GM21390 (cell line): ENCODE measurements at regions not wholly inside any gene's neighbourhood (a gene's known extent, or its start where the extent isn't known, plus 50 kb on each side); places are given as distances from the start of the nearest gene placed in this dataset.
"Not testable (repeated sequence)": the region's sequence is repeated elsewhere in the genome, so short reads cannot be mapped to it uniquely, and the experiment has no call there.

Source experiments
- ATAC-seq: cut with Tn5 transposase; IDR thresholded peaks from one replicate; pipeline ENCODE4 v1.9.1; 2021; ENCODE audit not compliant: unreplicated experiment

DNA sequence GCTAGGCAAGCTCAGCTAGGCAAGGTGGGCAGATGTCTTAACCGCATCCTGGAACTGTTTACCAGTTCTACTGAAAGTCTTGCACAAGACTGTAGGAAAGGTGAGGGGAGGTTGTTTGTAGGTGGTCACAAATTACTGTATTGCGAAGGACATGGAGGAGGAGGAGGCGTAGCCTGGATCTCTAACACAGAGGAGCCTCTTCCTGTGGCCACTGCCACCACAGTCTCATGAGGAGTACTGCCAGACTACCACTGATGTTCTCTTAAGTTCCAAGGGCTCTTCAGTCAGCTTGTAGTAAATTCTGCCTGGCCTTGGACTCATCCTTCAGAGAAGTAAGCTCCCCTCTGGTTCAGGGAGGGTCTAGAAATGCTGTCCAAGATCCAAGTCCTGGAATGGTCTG is 258.6 kb downstream of the FAT4 start:
- ATAC-seq, result no peak

DNA sequence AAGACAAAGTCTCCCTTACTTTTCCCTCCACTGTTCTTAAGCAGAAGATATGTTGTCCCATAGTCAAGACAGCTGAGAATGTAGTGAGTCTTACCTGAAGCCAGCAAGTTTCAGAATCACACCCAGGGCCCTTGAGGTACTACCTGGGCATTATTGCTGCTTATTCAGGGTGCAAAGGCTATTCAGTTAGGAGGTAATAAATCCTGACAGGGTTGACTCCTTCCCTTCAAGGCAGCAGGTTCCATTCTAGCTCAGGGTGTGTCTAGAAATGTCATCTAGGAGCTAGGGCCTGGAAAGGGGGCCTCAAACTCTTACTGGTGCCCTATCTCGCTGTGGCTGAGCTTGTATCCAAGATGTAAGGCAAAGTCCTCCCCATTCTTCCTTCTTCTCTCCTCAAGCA is 259.0 kb downstream of the FAT4 start:
- no peak for ATAC-seq

DNA sequence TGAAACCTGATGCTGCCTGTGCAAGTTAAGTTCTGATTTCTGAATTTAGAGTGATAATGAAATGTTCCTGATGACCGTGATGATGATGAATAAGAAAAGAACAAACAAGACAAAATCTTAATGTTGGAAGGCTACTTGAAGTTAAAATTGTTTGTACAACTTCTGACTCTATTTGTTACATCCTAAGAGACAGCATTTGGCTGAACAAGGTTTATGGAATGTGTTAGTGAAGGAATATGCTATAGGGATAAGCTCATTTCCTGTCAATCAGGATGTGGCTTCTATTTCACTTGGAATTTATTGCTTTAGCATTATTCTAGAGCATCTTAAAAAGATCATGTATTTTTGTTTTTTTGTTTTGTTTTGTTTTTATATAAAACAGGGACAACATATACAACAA is 267.5 kb downstream of the FAT4 start:
- no peak for ATAC-seq

DNA sequence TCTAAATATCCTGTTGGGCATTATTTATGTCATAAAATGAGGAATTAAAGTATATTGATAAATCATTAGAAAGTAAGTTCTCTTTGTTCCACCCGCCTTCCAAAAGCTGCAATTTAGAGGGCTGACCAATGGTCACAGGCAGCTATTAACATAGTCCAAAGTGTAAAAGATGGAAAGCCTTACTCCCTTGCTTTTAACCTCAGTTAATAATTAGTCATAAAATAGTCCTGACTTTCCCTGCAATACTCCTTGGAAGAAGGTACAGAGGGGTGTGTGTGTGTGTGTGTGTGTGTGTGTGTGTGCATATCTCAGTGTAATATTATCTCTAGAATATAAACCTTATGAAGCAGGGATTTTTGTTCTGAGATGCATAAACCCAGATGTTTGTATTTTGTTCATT is 275.4 kb downstream of the FAT4 start:
- ATAC-seq, result no peak

DNA sequence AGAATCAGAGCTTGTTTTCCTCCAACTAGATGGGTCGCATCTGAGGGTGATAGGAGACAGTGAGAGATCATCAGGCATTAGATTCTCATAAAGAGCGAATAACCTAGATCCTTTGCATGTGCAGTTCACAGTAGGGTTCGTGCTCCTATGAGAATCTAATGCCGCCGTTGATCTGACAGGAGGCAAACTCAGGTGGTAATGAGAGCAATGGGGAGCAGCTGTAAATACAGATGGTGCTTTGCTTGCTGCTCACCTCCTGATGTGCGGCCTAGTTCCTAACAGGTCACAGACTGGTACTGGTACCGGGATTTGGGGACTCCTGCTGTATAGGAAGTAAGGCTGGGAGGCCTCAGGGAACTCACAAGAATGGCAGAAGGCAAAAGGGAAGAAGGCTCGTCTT is 276.5 kb downstream of the FAT4 start:
- no peak for ATAC-seq

DNA sequence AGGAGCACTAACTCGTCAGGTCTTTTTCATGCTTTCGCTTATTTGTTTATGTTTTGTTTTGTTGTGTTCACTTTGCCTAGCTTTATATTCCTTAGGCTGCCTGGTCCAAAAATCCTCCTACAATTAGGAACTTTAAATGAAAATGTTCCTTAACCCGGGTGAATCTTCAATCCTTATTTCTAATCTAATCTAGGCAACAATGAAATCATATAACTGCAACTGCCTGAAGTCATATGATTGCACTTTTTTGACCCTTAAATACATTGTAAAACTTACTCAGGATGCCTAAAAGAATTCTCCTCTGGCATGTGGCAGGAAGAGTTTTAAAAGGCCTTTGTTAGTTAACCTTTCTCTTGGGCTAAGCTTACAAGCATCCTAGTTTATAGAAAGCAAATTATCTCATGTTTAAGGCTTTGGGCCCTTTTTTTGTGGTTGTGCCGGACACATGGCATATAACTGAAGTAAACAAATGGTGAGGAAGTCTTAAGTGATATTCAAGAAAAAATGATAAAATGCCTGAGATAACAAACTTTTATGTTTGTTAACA is 279.4 kb downstream of the FAT4 start:
- ATAC-seq, result no peak

DNA sequence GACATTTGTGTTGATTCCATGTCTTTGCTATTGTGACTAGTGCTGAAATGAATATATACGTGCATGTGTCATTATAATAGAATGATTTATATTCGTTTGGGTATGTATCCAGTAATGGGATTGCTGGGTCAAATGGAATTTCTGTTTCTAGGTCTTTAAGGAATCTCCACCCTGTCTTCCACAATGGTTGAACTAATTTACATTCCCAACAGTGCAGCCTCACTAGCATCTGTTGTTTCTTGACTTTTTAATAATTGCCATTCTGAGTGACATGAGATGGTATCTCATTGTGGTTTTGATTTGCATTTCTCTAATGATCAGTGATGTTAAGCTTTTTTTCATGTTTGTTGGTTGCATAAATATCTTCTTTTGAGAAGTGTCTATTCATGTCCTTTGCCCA is 291.2 kb downstream of the FAT4 start:
- ATAC-seq, result not testable (repeated sequence)

DNA sequence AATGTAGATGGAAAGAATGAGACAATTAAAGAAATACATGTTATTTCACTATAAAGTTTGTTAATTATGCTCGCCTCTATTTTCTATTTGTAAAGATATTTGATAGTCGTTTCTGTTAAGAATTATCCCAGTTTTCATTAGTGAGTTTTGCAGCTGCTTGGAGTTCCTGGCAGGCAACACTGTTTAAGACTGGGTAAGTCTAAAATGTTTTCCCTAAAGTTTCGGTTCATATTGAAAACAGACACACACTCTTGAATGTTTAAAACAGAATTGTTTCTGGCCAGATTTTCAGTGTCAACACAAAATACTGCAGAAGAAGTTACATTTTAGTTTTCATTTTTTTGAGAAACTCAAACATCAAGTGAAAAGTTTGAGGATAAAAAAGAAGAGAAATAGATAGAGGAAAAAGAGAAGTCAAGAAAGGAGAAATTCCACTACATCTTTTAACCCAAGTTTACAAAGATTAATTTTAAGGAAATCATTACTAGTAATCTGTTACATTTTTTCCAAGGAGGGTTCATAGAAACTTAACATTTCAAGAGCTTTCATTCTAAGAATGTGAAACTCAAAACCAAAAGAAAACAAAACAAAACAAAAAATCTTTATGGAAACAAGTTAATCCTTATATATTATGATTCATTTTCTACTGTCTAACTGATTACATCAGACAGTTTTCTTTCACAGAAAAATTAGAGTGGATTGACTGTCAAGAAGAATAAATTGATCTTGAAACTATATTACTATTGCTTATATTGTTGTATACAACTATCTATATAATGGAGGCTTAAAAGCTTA is 305.5 kb downstream of the FAT4 start:
- ATAC-seq, result no peak

DNA sequence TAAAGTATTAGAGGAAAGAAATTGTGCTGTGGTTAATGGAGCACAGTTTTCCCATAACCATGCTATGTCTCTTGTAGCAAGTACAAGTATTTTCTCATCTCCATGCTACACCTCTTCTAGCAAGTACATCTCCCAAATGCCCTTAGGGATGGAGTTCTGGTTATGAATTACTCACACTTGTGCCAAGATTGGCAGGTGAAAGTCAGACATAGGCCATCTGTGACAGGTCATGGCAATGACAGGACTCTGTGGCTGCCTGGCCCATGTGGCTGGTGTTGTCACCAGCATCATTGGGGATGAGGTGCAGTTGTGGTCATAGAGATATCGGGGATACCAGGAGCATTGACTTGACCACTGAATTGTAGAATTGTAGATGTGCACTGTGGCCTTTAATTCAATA is 310.2 kb downstream of the FAT4 start:
- ATAC-seq, result no peak

DNA sequence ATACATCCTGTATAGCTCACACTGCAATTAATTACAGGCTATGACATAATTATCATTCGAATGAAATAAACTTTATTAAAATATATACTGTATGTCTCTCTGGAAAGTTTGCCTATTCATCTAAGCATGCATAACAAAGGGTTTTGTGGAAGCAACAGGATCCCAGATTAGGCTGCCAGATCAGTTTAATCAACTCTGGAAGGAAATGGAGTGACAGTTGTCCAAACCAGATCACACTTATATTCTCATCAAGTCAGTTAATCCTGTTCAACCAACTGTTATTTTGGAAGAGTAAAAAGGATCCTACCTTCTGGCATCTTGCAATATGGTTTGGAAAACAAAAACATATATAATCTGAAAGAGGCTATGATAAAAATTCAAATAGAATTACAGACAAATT is 312.2 kb downstream of the FAT4 start:
- no peak for ATAC-seq

DNA sequence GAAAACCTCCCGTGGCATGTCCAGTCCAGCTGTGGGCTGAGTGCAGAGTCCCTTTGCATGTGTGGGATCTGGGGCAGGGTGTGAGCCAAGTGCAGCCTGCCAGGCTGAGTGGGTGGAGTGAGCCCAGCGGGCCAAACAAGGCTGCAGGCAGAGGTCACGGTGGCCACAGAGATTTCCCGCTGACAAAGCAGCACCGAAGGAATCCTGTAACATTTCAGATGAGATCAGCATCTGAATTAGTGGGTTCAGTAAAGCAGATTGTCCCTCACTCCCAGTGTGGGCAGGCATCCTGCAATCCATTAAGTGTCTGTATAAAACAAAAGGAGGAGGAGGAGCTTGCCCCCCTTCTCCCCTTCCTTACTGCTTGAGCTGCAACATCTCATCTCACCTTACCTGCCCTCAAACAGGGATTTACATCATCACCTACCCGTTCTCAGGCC is 324.4 kb downstream of the FAT4 start:
- ATAC-seq, result no peak

DNA sequence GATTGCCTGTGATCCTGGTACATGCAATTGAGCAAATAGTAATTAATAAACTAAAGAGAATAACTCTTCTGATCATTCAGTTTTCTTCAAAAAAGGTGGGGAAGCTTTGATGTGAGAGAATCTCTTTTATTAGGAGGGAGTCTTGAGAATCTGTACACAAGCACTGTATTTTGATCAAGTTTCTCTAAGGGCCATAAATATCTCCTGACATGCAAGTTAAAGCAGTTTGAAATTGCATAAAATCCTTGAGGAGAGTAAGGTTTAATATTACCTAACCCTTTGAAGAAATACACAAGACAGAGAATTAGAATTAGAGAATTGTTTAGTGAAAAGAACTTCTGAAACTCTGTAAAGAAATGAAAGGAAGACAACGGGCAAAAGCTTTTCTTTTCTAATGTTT is 326.9 kb downstream of the FAT4 start:
- ATAC-seq, result no peak

DNA sequence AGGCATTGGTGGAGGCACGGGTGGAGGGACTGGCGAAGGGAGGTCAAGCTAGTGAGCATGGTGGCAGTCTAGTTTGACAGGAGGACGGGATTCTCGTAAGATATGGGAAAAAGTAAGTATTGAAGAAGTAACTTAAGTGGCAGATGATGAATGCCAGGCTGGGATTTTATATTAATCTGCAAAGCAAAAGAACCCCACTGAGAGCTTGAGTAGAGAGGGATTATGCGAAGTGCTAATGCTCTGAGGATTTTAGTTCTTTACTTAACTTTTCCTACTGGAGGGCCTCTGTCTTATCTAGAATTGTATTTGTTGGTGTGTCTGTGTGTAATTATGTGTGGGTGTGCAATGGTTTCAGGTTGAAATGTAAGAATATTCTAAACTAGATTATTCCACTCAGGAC is 327.9 kb downstream of the FAT4 start:
- ATAC-seq, result no peak

DNA sequence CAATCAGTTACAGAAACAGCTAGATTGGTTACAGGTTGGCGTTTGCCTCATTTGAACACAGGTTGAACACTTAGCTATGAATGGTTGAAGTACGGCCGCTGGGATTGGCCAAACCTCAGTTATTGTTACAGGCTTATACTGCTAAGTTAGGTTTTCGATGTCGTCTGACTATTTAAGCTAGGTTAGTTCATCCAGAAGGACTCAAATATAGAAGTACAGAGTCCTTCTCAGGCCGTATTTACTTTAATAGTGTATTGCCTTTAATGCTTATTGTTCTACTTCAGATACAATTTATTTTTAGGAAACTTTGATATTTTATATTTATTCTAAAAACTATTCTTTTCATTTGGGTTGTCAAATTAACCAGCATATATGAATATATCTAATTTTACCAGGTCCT is 334.7 kb downstream of the FAT4 start:
- no peak for ATAC-seq

DNA sequence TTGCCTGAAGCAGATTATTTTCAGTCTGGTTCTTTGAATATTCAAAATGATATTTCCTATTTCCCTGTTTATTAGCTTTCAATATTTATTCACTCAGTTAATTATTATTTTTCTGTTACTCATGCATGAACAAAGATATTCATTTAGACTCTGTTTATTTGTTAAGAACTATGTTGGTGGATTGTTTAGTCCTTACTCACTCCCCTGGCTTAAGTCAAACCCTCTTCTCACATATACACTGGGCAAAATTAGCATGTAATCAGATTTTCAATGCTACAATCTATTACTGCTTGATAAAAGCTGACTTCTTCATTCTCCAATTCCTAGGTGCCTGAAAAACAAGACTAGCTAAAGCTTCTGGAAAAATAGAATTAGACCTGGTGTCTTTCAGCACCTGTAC is 335.8 kb downstream of the FAT4 start:
- no peak for ATAC-seq

DNA sequence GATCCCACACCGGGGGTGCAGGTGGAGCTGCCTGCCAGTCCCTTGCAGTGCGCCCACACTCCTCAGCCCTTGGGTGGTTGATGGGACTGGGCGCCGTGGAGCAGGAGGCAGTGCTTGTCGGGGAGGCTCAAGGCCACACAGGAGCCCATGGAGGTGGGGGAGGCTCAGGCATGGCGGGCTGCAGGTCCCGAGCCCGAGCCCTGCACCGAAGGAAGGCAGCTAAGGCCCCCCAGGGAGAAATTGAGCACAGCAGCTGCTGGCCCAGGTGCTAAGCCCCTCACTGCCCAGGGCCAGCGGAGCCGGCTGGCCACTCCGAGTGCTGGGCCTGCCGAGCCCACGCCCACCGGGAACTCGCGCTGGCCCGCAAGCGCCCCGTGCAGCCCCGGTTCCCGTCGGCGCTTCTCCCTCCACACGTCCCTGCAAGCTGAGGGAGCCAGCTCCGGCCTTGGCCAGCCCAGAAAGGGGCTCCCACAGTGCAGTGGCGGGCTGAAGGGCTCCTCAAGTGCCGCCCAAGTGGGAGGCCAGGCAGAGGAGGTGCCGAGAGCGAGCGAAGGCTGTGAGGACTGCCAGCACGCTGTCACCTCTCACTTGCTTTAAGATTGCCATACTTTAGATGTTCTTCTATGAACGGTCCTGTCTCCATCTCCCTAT is 337.1 kb downstream of the FAT4 start:
- not testable (repeated sequence) for ATAC-seq

DNA sequence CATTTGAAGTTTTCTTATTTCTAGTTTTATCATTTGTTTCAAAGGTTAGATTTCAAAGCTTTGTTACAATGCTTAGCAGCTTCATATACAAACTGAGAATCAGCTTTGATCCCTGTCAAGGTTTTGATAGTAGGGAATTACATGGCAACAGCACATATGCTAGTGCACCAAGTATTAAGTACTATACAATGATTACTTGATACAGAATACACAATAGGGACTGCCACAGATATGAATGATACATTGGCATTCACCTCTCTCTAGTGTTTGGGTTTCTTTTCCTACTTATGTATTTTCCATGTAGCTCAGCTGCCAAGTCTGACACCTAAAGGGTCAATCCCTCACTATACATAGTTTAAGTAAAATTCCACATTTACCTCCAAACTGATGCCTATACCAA is 344.0 kb downstream of the FAT4 start:
- ATAC-seq, result no peak

DNA sequence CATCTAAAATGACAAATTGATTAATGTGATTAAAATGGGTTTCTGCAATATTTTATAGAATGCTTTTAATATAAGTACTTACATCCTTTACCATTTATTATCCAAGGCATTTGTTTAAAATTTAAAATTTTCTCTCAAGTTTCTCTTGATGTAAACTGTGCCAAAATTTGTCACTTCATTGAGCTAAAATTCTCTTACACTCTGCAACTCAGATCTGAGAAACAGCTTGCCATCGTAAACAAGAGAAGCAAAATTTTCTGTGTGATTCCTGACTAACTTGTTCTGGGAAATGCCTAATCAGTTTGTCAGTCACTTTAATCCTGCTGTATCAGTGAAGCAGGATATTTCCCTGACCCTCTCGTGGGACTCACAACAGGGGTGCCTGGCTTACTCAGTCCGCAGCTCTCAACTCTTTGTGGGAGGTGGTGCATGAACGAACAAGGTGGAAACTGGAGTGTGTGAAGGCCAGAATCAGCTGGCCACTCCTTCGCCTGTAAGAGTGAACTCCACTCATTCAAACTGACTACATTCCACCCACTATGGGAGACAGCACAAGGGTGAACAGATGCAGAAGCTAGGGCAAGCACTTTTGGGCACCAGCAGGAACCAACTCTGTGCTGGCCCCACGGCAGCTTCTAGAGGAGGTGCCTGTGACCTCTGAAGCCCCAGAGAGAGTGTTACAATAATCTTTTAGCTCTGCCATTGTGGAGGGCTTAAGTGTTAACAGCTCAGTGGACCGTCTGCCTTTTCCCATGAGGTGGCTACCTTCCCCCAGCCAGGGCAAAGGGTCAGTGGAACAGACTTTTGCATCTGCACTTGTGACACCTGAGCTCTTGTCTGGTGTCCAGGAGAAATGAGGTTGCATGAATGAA is 349.4 kb downstream of the FAT4 start:
- ATAC-seq, result no peak

DNA sequence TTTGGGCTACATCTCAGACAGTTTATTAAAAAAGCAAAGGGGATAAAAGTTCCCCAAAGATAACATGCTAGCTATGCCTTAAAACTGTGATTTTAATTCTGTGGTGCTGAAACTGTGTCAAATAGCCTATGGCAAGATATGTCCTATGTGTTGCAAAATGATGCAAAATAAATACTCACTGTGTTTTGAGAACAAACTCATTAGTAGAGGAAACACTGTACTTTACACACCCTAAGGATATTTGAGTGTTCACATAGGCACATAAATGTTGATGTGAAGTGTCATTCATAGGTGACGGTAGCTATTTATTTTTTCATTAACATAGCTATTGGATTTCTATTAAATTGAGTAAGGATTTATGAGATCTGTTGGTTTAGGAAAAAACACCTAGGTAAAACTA is 351.9 kb downstream of the FAT4 start:
- ATAC-seq, result no peak

DNA sequence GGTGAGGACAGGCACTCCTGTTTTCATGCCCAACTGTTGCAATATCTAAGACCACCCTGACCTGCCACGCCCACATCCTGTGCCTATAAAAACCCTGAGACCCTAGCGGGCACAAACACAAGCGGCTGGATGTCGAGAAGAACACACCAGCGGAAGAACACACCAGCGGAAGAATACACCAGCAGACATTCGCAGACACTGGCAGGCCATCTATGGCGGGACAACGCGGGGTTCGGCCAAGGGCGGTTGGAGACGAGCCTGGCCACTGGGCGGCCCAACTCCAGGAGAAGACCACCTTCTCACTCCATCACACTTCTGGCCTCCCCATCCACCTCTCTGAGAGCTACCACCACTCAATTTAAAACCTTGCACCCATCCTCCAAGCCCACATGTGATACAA is 361.4 kb downstream of the FAT4 start:
- no peak for ATAC-seq

DNA sequence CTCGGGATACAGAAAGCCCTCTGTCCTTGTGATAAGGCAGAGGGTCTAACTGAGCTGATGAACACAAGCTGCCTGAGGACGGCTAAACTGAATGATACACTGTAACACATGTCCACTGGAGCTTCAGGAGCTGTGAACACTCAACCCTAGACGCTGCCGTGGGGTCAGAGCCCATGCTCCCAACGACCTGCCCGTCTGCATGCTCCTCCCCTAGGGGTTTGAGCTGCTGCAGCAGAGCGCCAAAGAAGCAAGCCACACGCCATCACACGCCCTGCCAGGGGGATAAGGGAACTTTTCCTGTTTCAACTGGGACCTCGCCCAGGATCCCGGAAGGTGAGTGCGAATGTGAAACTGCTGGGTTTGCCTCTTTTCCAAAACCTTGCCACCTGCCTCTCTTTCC is 361.8 kb downstream of the FAT4 start:
- ATAC-seq, result no peak
